ENCODE measurements at regions not wholly inside any gene's neighbourhood (a gene's known extent, or its start where the extent isn't known, plus 50 kb on each side); places are given as distances from the start of the nearest gene placed in this dataset.
"Not testable (repeated sequence)": the region's sequence is repeated elsewhere in the genome, so short reads cannot be mapped to it uniquely, and the experiment has no call there.

DNA sequence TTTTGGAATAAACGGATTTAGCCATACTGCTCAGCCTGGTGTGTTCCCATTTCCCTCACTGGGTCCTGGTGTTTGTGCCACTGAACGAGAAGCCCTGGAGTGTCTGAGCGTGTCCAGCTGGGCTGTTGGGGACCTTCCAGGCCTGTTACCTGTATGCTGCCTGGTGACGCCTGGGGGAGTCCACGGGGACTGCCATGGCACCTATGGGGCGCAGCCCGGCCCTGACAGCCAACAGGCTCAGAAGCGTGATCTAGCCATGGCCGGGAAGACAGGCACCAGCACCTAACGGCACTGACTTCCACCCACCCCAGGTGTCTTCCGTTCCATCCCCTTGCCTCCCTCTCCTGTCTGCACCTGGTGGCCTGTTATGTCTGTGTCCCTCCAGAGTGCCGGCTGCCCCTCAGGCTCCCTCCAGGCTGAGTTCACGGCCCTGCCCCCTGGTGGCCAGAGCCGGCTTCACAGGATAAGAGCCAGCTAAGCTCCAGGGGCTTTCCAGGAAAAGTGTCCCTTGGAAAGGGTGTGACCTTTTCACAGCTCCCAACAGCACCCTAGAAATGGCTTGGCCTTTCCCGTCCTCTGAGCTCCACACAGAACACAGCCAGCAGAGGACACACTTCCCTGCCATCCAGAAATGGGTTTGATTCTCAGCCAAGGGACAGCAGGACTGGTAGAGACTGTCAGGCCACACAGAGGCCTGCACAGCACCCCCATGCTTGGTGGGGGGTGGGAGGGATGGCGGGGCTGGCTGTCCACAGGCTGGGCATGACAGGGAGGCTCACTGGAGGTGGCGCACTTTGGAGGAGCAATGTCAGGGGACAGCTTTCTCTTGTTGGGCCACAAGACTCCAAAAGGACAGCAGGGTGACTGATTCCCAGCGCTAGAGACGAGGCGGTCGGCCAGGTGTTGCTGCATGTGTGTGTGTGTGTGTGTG lies 64.0 kb upstream of the LYSMD4 start:
- not testable (repeated sequence) for H3K9me3 ChIP-seq (ENCODE audit: control insufficient read depth in 4 of 4, low read length in 3 of 4); H3K4me1 ChIP-seq (ENCODE audit: control insufficient read depth in 4 of 4, insufficient read depth in 4 of 4, low read length in 3 of 4); H3K36me3 ChIP-seq (ENCODE audit: control insufficient read depth in 4 of 4, insufficient read depth in 3 of 4, low read depth in 1 of 4, low read length in 3 of 4); H3K9ac ChIP-seq (ENCODE audit: low read depth in 1 of 2, low read length in 2 of 2); H3K27ac ChIP-seq (ENCODE audit: low read depth in 1 of 2, low read length in 2 of 2); H3K27me3 ChIP-seq (ENCODE audit: control insufficient read depth in 4 of 4, insufficient read depth in 4 of 4, low read length in 3 of 4); H3K4me3 ChIP-seq (ENCODE audit: low read depth in 1 of 3, low read length in 3 of 3); DNase-seq (ENCODE audit: low spot score)
- 82% methylated on average over 17 of the region's 21 CpGs for WGBS

DNA sequence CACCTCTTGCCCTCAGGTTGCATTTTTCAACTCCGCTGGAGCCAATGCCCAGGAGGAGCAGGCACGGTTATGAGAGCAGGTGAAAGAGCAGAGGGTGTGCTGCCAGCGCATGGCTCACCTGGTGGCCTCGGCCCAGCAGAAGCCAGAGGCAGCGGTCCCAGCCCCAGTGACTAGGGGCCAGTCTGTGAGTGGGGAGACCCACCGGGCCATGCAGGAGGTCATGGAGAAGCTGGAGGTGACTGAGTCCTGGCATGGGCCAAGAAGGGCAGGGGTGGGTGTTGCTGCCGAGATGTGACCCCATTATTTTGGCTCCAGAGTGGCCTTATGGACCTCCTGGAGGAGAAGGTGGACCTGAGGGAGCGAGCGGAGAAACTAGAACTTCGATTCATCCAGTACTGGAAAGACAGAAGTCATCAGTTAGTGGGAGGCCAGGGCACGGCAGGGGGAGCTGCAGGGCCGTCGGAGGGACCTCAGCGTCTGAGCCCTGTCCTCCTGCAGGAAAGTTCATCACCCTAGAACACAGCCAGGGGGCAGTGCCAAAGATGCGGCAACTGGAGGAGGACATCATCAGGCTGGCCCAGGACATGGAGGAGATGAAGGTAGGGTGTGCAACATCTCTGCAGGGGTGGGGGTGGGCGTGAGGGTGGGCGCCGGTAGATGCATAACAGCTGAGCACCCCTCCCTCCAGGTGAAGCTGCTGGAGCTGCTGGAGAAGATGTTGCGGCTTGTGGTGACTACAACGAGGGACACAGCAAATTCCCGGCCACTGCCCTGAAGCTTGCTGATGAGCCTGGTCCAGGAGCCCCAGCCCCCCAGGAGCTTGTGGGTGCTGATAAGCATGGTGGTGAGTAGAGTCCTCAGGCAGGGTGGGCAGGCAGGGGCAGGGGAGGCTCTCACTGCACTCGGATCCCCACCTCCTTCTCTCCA lies 58.9 kb upstream of the LYSMD4 start:
- WGBS, result 88% methylated on average over 22 of the region's 22 CpGs
- not testable (repeated sequence) for H3K27me3 ChIP-seq (ENCODE audit: control insufficient read depth in 4 of 4, insufficient read depth in 4 of 4, low read length in 3 of 4); H3K36me3 ChIP-seq (ENCODE audit: control insufficient read depth in 4 of 4, insufficient read depth in 3 of 4, low read depth in 1 of 4, low read length in 3 of 4); H3K9me3 ChIP-seq (ENCODE audit: control insufficient read depth in 4 of 4, low read length in 3 of 4); H3K9ac ChIP-seq (ENCODE audit: low read depth in 1 of 2, low read length in 2 of 2); DNase-seq (ENCODE audit: low spot score); H3K27ac ChIP-seq (ENCODE audit: low read depth in 1 of 2, low read length in 2 of 2); H3K4me1 ChIP-seq (ENCODE audit: control insufficient read depth in 4 of 4, insufficient read depth in 4 of 4, low read length in 3 of 4); H3K4me3 ChIP-seq (ENCODE audit: low read depth in 1 of 3, low read length in 3 of 3)

DNA sequence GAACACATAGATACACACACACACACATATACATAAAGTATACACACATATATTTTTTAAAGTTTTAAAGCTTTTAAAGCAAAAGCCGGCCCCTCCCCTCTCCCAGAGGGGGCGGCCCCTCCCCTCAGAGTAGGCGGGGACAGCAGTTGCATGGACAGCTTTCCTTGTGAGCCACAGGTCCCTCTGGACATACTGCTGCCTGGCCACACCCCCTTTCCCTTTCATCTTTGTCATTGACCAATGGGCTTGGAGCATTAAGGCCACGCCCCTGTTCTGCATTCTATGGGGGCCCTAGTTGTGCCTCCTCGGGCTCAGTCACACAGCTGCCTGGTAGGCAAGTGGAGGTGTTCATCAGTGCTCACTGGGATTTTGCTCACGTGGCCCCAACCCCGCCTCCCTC lies 57.5 kb upstream of the LYSMD4 start:
- not testable (repeated sequence) for H3K4me1 ChIP-seq (ENCODE audit: control insufficient read depth in 4 of 4, insufficient read depth in 4 of 4, low read length in 3 of 4); H3K4me3 ChIP-seq (ENCODE audit: low read depth in 1 of 3, low read length in 3 of 3); H3K36me3 ChIP-seq (ENCODE audit: control insufficient read depth in 4 of 4, insufficient read depth in 3 of 4, low read depth in 1 of 4, low read length in 3 of 4); H3K27ac ChIP-seq (ENCODE audit: low read depth in 1 of 2, low read length in 2 of 2); H3K27me3 ChIP-seq (ENCODE audit: control insufficient read depth in 4 of 4, insufficient read depth in 4 of 4, low read length in 3 of 4); H3K9me3 ChIP-seq (ENCODE audit: control insufficient read depth in 4 of 4, low read length in 3 of 4); H3K9ac ChIP-seq (ENCODE audit: low read depth in 1 of 2, low read length in 2 of 2); DNase-seq (ENCODE audit: low spot score)
- 90% methylated on average over 7 of the region's 7 CpGs for WGBS

DNA sequence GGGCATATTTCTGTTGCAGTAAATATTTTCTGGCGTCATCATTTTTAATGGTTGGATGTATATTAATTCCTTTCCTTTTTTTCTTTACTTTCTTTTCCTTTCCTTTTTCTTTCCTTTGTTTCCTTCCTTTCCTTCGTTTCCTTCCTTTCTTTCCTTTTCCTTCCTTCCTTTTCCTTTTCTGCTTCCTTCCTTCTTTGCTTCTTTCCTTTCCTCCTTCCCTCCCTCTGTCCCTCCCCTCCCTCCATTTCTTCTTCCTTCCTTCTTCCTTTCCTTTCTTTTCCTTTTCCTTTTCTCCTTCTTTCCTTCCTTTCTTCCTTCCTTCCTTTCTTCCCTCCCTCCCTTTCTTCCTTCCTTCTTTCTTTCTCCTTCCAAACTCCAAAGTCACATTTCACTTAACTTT lies 54.9 kb upstream of the LYSMD4 start:
- no peaks in the 10 kb centered on the region for H3K4me1 ChIP-seq (ENCODE audit: control insufficient read depth in 4 of 4, insufficient read depth in 4 of 4, low read length in 3 of 4)
- H3K4me3 ChIP-seq (ENCODE audit: low read depth in 1 of 3, low read length in 3 of 3), result no peak overlapping the region
- 70% methylated on average over 2 of the region's 2 CpGs for WGBS
- no peaks in the 10 kb centered on the region for H3K36me3 ChIP-seq (ENCODE audit: control insufficient read depth in 4 of 4, insufficient read depth in 3 of 4, low read depth in 1 of 4, low read length in 3 of 4)
- H3K27ac ChIP-seq (ENCODE audit: low read depth in 1 of 2, low read length in 2 of 2), result no peak overlapping the region
- no peak for TF ChIP-seq HNF4A (conservative IDR thresholded peaks at IDR 0.05)
- TF ChIP-seq JUND (IDR thresholded peaks at IDR 0.05), result no peak
- TF ChIP-seq, protein P1, sequence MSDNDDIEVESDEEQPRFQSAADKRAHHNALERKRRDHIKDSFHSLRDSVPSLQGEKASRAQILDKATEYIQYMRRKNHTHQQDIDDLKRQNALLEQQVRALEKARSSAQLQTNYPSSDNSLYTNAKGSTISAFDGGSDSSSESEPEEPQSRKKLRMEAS (IDR thresholded peaks at IDR 0.05), result no peak
- no peak for TF ChIP-seq EGR1 (IDR thresholded peaks at IDR 0.05; ENCODE audit: low read depth in 2 of 2)
- no peak for TF ChIP-seq NR2F2 (IDR thresholded peaks at IDR 0.05)
- TF ChIP-seq RAD21 (IDR thresholded peaks at IDR 0.05), result no peak
- TF ChIP-seq TAF1 (conservative IDR thresholded peaks at IDR 0.05), result no peak
- TF ChIP-seq HNF4G (IDR thresholded peaks at IDR 0.05), result no peak
- TF ChIP-seq, protein P2, sequence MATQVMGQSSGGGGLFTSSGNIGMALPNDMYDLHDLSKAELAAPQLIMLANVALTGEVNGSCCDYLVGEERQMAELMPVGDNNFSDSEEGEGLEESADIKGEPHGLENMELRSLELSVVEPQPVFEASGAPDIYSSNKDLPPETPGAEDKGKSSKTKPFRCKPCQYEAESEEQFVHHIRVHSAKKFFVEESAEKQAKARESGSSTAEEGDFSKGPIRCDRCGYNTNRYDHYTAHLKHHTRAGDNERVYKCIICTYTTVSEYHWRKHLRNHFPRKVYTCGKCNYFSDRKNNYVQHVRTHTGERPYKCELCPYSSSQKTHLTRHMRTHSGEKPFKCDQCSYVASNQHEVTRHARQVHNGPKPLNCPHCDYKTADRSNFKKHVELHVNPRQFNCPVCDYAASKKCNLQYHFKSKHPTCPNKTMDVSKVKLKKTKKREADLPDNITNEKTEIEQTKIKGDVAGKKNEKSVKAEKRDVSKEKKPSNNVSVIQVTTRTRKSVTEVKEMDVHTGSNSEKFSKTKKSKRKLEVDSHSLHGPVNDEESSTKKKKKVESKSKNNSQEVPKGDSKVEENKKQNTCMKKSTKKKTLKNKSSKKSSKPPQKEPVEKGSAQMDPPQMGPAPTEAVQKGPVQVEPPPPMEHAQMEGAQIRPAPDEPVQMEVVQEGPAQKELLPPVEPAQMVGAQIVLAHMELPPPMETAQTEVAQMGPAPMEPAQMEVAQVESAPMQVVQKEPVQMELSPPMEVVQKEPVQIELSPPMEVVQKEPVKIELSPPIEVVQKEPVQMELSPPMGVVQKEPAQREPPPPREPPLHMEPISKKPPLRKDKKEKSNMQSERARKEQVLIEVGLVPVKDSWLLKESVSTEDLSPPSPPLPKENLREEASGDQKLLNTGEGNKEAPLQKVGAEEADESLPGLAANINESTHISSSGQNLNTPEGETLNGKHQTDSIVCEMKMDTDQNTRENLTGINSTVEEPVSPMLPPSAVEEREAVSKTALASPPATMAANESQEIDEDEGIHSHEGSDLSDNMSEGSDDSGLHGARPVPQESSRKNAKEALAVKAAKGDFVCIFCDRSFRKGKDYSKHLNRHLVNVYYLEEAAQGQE (IDR thresholded peaks at IDR 0.05), result no peak
- TF ChIP-seq, protein P3, sequence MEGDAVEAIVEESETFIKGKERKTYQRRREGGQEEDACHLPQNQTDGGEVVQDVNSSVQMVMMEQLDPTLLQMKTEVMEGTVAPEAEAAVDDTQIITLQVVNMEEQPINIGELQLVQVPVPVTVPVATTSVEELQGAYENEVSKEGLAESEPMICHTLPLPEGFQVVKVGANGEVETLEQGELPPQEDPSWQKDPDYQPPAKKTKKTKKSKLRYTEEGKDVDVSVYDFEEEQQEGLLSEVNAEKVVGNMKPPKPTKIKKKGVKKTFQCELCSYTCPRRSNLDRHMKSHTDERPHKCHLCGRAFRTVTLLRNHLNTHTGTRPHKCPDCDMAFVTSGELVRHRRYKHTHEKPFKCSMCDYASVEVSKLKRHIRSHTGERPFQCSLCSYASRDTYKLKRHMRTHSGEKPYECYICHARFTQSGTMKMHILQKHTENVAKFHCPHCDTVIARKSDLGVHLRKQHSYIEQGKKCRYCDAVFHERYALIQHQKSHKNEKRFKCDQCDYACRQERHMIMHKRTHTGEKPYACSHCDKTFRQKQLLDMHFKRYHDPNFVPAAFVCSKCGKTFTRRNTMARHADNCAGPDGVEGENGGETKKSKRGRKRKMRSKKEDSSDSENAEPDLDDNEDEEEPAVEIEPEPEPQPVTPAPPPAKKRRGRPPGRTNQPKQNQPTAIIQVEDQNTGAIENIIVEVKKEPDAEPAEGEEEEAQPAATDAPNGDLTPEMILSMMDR (IDR thresholded peaks at IDR 0.05; ENCODE audit: low read depth, low read length, missing input control), result no peak
- no peak for TF ChIP-seq FOXA1 (IDR thresholded peaks at IDR 0.05)
- TF ChIP-seq, protein P4, sequence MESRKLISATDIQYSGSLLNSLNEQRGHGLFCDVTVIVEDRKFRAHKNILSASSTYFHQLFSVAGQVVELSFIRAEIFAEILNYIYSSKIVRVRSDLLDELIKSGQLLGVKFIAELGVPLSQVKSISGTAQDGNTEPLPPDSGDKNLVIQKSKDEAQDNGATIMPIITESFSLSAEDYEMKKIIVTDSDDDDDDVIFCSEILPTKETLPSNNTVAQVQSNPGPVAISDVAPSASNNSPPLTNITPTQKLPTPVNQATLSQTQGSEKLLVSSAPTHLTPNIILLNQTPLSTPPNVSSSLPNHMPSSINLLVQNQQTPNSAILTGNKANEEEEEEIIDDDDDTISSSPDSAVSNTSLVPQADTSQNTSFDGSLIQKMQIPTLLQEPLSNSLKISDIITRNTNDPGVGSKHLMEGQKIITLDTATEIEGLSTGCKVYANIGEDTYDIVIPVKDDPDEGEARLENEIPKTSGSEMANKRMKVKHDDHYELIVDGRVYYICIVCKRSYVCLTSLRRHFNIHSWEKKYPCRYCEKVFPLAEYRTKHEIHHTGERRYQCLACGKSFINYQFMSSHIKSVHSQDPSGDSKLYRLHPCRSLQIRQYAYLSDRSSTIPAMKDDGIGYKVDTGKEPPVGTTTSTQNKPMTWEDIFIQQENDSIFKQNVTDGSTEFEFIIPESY (IDR thresholded peaks at IDR 0.05), result no peak
- no peak for TF ChIP-seq SP1 (IDR thresholded peaks at IDR 0.05)
- no peak for TF ChIP-seq YY1 (IDR thresholded peaks at IDR 0.05)
- H3K9ac ChIP-seq (ENCODE audit: low read depth in 1 of 2, low read length in 2 of 2), result no peak overlapping the region
- no peaks in the 10 kb centered on the region for H3K27me3 ChIP-seq (ENCODE audit: control insufficient read depth in 4 of 4, insufficient read depth in 4 of 4, low read length in 3 of 4)
- no peak for DNase-seq (ENCODE audit: low spot score)
- no peaks in the 10 kb centered on the region for H3K9me3 ChIP-seq (ENCODE audit: control insufficient read depth in 4 of 4, low read length in 3 of 4)

Measured in liver (tissue), 8 donors.